K562 (cell line): ENCODE measurements at regions not wholly inside any gene's neighbourhood (a gene's known extent, or its start where the extent isn't known, plus 50 kb on each side); places are given as distances from the start of the nearest gene placed in this dataset.

Experiments
- ATAC-seq: fragments of 200-7000 bp; cut with Tn5 transposase; 3 replicates; pipeline ENCODE4 v1.9.1; 2020; ENCODE audit warnings: moderate library complexity
- BruUV-seq: library from RNA; stranded (reverse); fragments of 400-500 nt; replicated peaks from 2 replicates; lab custom pipeline; 2021; lab: Mats Ljungman, UMichigan
- CTCF ChIA-PET: fragments of 300-600 bp; formaldehyde crosslinking; extraction: SDS; loops from one replicate; lab custom pipeline; 2021; ENCODE audit warnings: low intra/inter-chr PET ratio; lab: Yijun Ruan, JAX
- POLR2A ChIA-PET: fragments of 300-600, 350-650 bp; sonication (Branson Sonifier 250); formaldehyde crosslinking; extraction: SDS; loops from one replicate; lab custom pipeline; 2021; ENCODE audit warnings: antibody characterized with exemption, inconsistent platforms; lab: Yijun Ruan, JAX
- DNase-seq, 4 experiments: peaks; one replicate each; pipeline versions ENCODE4 v3.0.0 to v3.0.0-alpha.2; 2011 to 2018; ENCODE audit warnings: low spot score in 3 of 4, mixed read lengths in 3 of 4; ENCODE audit errors: extremely low read depth in 1 of 4
- FAIRE-seq: peaks from 2 replicates; lab custom pipeline; 2011; peaks lifted over from hg19 to GRCh38; lab: Jason Lieb, UNC
- H2AFZ ChIP-seq: 2 replicates; pipeline ENCODE4 v1.6.0; 2011; ENCODE audit warnings: low read depth, low read length, control low read depth, inconsistent platforms
- H3K27ac ChIP-seq: fragments of 200-600 bp; 3 replicates; pipeline ENCODE4 v1.8.0; 2011; ENCODE audit warnings: low read depth, mild to moderate bottlenecking, control low read depth, inconsistent platforms, low read length, moderate library complexity, mixed read lengths; ENCODE audit errors: extremely low read depth
- H3K27me3 ChIP-seq, 2 experiments: fragments of 300-600 bp in 1 of 2; 2 replicates in 1 of 2; 3 replicates in 1 of 2; pipeline versions ENCODE4 v1.6.0 to v1.8.0; 2011; ENCODE audit warnings: inconsistent platforms in 2 of 2, low read length in 2 of 2, mild to moderate bottlenecking in 1 of 2, mixed read lengths in 1 of 2, moderate library complexity in 1 of 2; ENCODE audit not compliant: control insufficient read depth in 2 of 2, insufficient read depth in 2 of 2
- H3K36me3 ChIP-seq: fragments of 300-600 bp; 3 replicates; pipeline ENCODE4 v1.8.0; 2011; ENCODE audit warnings: mild to moderate bottlenecking, low read length, inconsistent platforms; ENCODE audit not compliant: control insufficient read depth, insufficient read depth
- H3K4me1 ChIP-seq, 2 experiments: fragments of 200-600 bp in 1 of 2; replicated peaks in 1 of 2; 2 replicates in 1 of 2; 3 replicates in 1 of 2; pipeline versions ENCODE4 v1.5.1 to v1.8.0; 2011; ENCODE audit warnings: inconsistent platforms in 2 of 2, low read length in 2 of 2, mild to moderate bottlenecking in 1 of 2, mixed read lengths in 1 of 2, moderate library complexity in 1 of 2; ENCODE audit not compliant: control insufficient read depth in 2 of 2, insufficient read depth in 2 of 2
- H3K4me2 ChIP-seq: 2 replicates; pipeline ENCODE4 v1.6.1; 2011; ENCODE audit warnings: low read length, control low read depth, inconsistent platforms, mixed read lengths; ENCODE audit not compliant: insufficient read depth
- H3K4me3 ChIP-seq: fragments of 200-600 bp; sonication (generic), shearing (Covaris generic); 2 replicates; pipeline ENCODE4 v1.5.1; 2016; ENCODE audit warnings: control low read depth, inconsistent platforms
- H3K79me2 ChIP-seq: fragments of 200-600 bp; 3 replicates; pipeline ENCODE4 v1.8.0; 2011; ENCODE audit warnings: low read length, inconsistent platforms; ENCODE audit not compliant: control insufficient read depth, insufficient read depth
- H3K9ac ChIP-seq, 2 experiments: 2 replicates each; pipeline versions ENCODE4 v1.6.0 to v1.6.1; 2011; ENCODE audit warnings: low read depth in 2 of 2, low read length in 2 of 2, control low read depth in 1 of 2, inconsistent platforms in 1 of 2, mild to moderate bottlenecking in 1 of 2, mixed read lengths in 1 of 2; ENCODE audit not compliant: insufficient read depth in 1 of 2
- H3K9me1 ChIP-seq: one replicate; pipeline ENCODE4 v1.6.0; 2011; ENCODE audit warnings: inconsistent platforms, mild to moderate bottlenecking, low read length, moderate library complexity; ENCODE audit not compliant: control insufficient read depth, insufficient read depth
- H3K9me3 ChIP-seq: replicated peaks from 2 replicates; pipeline ENCODE4 v1.5.1; 2011; ENCODE audit warnings: low read depth, low read length, inconsistent platforms; ENCODE audit not compliant: control insufficient read depth, insufficient read depth
- H4K20me1 ChIP-seq: replicated peaks from 2 replicates; pipeline ENCODE4 v1.6.1; 2011; ENCODE audit warnings: low read length, inconsistent platforms, mixed read lengths; ENCODE audit not compliant: control insufficient read depth, insufficient read depth
- KLF13 ChIP-seq: fragments of 450-650 bp; IDR thresholded peaks from 2 replicates; pipeline ENCODE4 v1.6.1; 2016; ENCODE audit warnings: missing genetic modification characterization, low read depth, mild to moderate bottlenecking, missing compliant biosample characterization, moderate library complexity, borderline replicate concordance
- MCM3 ChIP-seq: fragments of 450-650 bp; IDR thresholded peaks from 2 replicates; pipeline ENCODE4 v1.6.1; 2016
- NELFE ChIP-seq: IDR thresholded peaks from 2 replicates; pipeline ENCODE4 v1.6.1; 2011; ENCODE audit warnings: mild to moderate bottlenecking; ENCODE audit not compliant: insufficient read depth, insufficient read length
- ZNF318 ChIP-seq, 2 experiments: fragments of 450-650 bp; IDR thresholded peaks; 2 replicates each; pipeline ENCODE4 v1.6.1; 2016; ENCODE audit warnings: mild to moderate bottlenecking in 2 of 2, borderline replicate concordance in 1 of 2, low read depth in 1 of 2, moderate library complexity in 1 of 2
- ZNF561 ChIP-seq: fragments of 450-650 bp; formaldehyde crosslinking; conservative IDR thresholded peaks from 2 replicates; pipeline ENCODE4 v1.4.0; 2020; ENCODE audit warnings: mild to moderate bottlenecking, moderate library complexity
- whole genome bisulfite sequencing: fragments of 100-300 bp; shearing (Covaris generic); methylation state at CpG from one replicate; pipeline ENCODE4 v1.1.6; 2016; ENCODE audit warnings: low coverage, mixed read lengths; ENCODE audit not compliant: insufficient coverage; ENCODE audit errors: missing lambda C conversion rate; 5-methylcytosine and 5-hydroxymethylcytosine counted together
- in situ Hi-C: fragments of 300-500 bp; cut with MboI; formaldehyde crosslinking; loops from 4 replicates; pipeline ENCODE4 v1.15.0; 2018; ENCODE audit warnings: inconsistent platforms, mixed read lengths
- intact Hi-C: fragments of 100-400 bp; cut with micrococcal nuclease; formaldehyde crosslinking; loops from 2 replicates; pipeline ENCODE4 v1.14.2; 2022

GRCh38 chr10:55491712-55492111 is 690.7 kb upstream of the PCDH15 start (continued):
- no peak for TF ChIP-seq KLF13 (tag)
- TF ChIP-seq, all 486 proteins: peak for 0

- Histone ChIP-seq H3K9me3 (no peaks in the 10 kb centered on the region; the same call in 1 of the 2 replicates), H3K27ac (no peak overlapping the region), H3K9ac (no peak overlapping the region), H3K36me3 (no peaks in the 10 kb centered on the region), H4K20me1 (no peaks in the 10 kb centered on the region), H3K79me2 (no peaks in the 10 kb centered on the region), H3K4me1 (no peaks in the 10 kb centered on the region), H3K4me3 (no peak overlapping the region), H2AFZ (no peak overlapping the region), H3K4me2 (no peak overlapping the region), H3K27me3 (no peaks in the 10 kb centered on the region), H3K9me1 (no peaks in the 10 kb centered on the region)
- FAIRE-seq, result no peak
- no peak for ATAC-seq
- CTCF ChIA-PET, result no interaction called here
- TF ChIP-seq MCM3, result no peak
- TF ChIP-seq ZNF561 (CRISPR knock-in tag), result no peak
- no peak for TF ChIP-seq ZNF318 (IDR thresholded peaks at IDR 0.05; ENCODE audit: borderline replicate concordance in 1 of 2, low read depth in 1 of 2)
- no peak for TF ChIP-seq NELFE
- DNase-seq, result no peak
- WGBS, result 0% methylated on average over 4 of the region's 4 CpGs
- POLR2A ChIA-PET, result no interaction called here
- in situ Hi-C loops (no loop called here), intact Hi-C loops (no loop called here)
- no TSS peak for BruUV-seq
These were observed 684.8 kb upstream of the PCDH15 start for GRCh38 chr10:55485827-55486226.
